HUES48 (cell line): ENCODE measurements at regions not wholly inside any gene's neighbourhood (a gene's known extent, or its start where the extent isn't known, plus 50 kb on each side); places are given as distances from the start of the nearest gene placed in this dataset.

Source experiments
- H3K27ac ChIP-seq: one replicate; pipeline ENCODE4 v1.7.0; 2013; ENCODE audit warnings: low read depth, low read length, inconsistent platforms
- H3K27me3 ChIP-seq: 2 replicates; pipeline ENCODE4 v1.6.1; 2013; ENCODE audit warnings: mild to moderate bottlenecking, low read length; ENCODE audit not compliant: control insufficient read depth, insufficient read depth
- H3K36me3 ChIP-seq: 2 replicates; pipeline ENCODE4 v1.6.1; 2013; ENCODE audit warnings: low read length; ENCODE audit not compliant: control insufficient read depth, insufficient read depth
- H3K4me1 ChIP-seq: 2 replicates; pipeline ENCODE4 v1.6.1; 2013; ENCODE audit warnings: mild to moderate bottlenecking, low read length; ENCODE audit not compliant: control insufficient read depth, insufficient read depth
- H3K4me3 ChIP-seq: 2 replicates; pipeline ENCODE4 v1.5.1; 2013; ENCODE audit warnings: mild to moderate bottlenecking, low read depth, low read length
- H3K9ac ChIP-seq: 2 replicates; pipeline ENCODE4 v1.6.1; 2013; ENCODE audit warnings: mild to moderate bottlenecking, low read depth, low read length, moderate library complexity
- H3K9me3 ChIP-seq: 2 replicates; pipeline ENCODE4 v1.6.1; 2013; ENCODE audit warnings: low read length; ENCODE audit not compliant: control insufficient read depth, insufficient read depth

GRCh38 chr1:217344712-217345111 is 286.2 kb downstream of the GPATCH2 start:
- Histone ChIP-seq H3K36me3 (no peaks in the 10 kb centered on the region), H3K9ac (no peak overlapping the region), H3K4me3 (no peak overlapping the region), H3K27me3 (no peaks in the 10 kb centered on the region), H3K27ac (no peak overlapping the region), H3K9me3 (no peaks in the 10 kb centered on the region), H3K4me1 (peaks cover 11% of the 10 kb centered on the region)

- no peak overlapping the region; the same call in 1 of the 2 replicates for H3K9ac ChIP-seq
- no peaks in the 10 kb centered on the region for H3K9me3 ChIP-seq
- H3K27ac ChIP-seq, result no peak overlapping the region
These were observed 287.0 kb downstream of the GPATCH2 start for GRCh38 chr1:217343907-217344306.

GRCh38 chr1:217342105-217342504 is 288.8 kb downstream of the GPATCH2 start:
- H3K9me3 ChIP-seq, result no peaks in the 10 kb centered on the region
- H3K4me3 ChIP-seq, result no peak overlapping the region
- no peak overlapping the region for H3K27ac ChIP-seq
- peaks cover 11% of the 10 kb centered on the region for H3K4me1 ChIP-seq
- no peak overlapping the region for H3K9ac ChIP-seq
- no peaks in the 10 kb centered on the region for H3K27me3 ChIP-seq
- no peaks in the 10 kb centered on the region for H3K36me3 ChIP-seq

More at GRCh38 chr1:217343907-217344306, 287.0 kb downstream of the GPATCH2 start:
- H3K27me3 ChIP-seq, result no peaks in the 10 kb centered on the region
- H3K4me3 ChIP-seq, result no peak overlapping the region
- H3K36me3 ChIP-seq, result no peaks in the 10 kb centered on the region
- peaks cover 11% of the 10 kb centered on the region for H3K4me1 ChIP-seq

GRCh38 chr1:217336724-217337123 is 294.2 kb downstream of the GPATCH2 start:
- H3K4me1 ChIP-seq, result no peaks in the 10 kb centered on the region
- H3K9me3 ChIP-seq, result no peaks in the 10 kb centered on the region
- no peaks in the 10 kb centered on the region for H3K27me3 ChIP-seq
- no peak overlapping the region for H3K9ac ChIP-seq
- H3K27ac ChIP-seq, result no peak overlapping the region
- no peak overlapping the region for H3K4me3 ChIP-seq
- no peaks in the 10 kb centered on the region for H3K36me3 ChIP-seq

GRCh38 chr1:217333939-217334338 is 297.0 kb downstream of the GPATCH2 start:
- no peak overlapping the region for H3K9ac ChIP-seq
- no peaks in the 10 kb centered on the region for H3K27me3 ChIP-seq
- H3K4me3 ChIP-seq, result no peak overlapping the region
- H3K36me3 ChIP-seq, result no peaks in the 10 kb centered on the region
- H3K27ac ChIP-seq, result no peak overlapping the region
- H3K4me1 ChIP-seq, result no peaks in the 10 kb centered on the region
- 0 out of 2 replicates have a peak, but pooled peaks cover 7% of the 10 kb centered on the region for H3K9me3 ChIP-seq

GRCh38 chr1:217332431-217333065 is 298.3 kb downstream of the GPATCH2 start:
- Histone ChIP-seq H3K4me1 (no peaks in the 10 kb centered on the region), H3K27me3 (no peaks in the 10 kb centered on the region), H3K27ac (no peak overlapping the region), H3K4me3 (no peak overlapping the region), H3K9ac (no peak overlapping the region), H3K36me3 (no peaks in the 10 kb centered on the region), H3K9me3 (0 out of 2 replicates have a peak, but pooled peaks cover 7% of the 10 kb centered on the region)

GRCh38 chr1:217331698-217332097 is 299.2 kb downstream of the GPATCH2 start:
- no peak overlapping the region for H3K4me3 ChIP-seq
- no peaks in the 10 kb centered on the region for H3K4me1 ChIP-seq
- no peaks in the 10 kb centered on the region for H3K27me3 ChIP-seq
- H3K36me3 ChIP-seq, result no peaks in the 10 kb centered on the region
- H3K9ac ChIP-seq, result no peak overlapping the region
- no peak overlapping the region for H3K27ac ChIP-seq
- H3K9me3 ChIP-seq, result 0 out of 2 replicates have a peak, but pooled peaks cover 7% of the 10 kb centered on the region

- Histone ChIP-seq H3K4me3 (no peak overlapping the region), H3K27me3 (no peaks in the 10 kb centered on the region), H3K9me3 (0 out of 2 replicates have a peak, but pooled peaks cover 7% of the 10 kb centered on the region), H3K4me1 (no peaks in the 10 kb centered on the region), H3K27ac (no peak overlapping the region), H3K36me3 (no peaks in the 10 kb centered on the region), H3K9ac (no peak overlapping the region)
These were observed 303.0 kb downstream of the GPATCH2 start for GRCh38 chr1:217327901-217328300.

- H3K9ac ChIP-seq, result no peak overlapping the region
- no peaks in the 10 kb centered on the region for H3K9me3 ChIP-seq
- no peaks in the 10 kb centered on the region for H3K36me3 ChIP-seq
- peaks cover 2% of the 10 kb centered on the region; the same call in 1 of the 2 replicates for H3K27me3 ChIP-seq
- no peak overlapping the region for H3K4me3 ChIP-seq
- no peak overlapping the region for H3K27ac ChIP-seq
- no peaks in the 10 kb centered on the region for H3K4me1 ChIP-seq
These were observed 308.1 kb downstream of the GPATCH2 start for GRCh38 chr1:217322834-217323233.

GRCh38 chr1:217315346-217315745 is 315.5 kb downstream of the GPATCH2 start:
- no peak overlapping the region for H3K27ac ChIP-seq
- no peak overlapping the region for H3K4me3 ChIP-seq
- no peaks in the 10 kb centered on the region for H3K9me3 ChIP-seq
- H3K36me3 ChIP-seq, result no peaks in the 10 kb centered on the region
- no peak overlapping the region for H3K9ac ChIP-seq
- peaks cover 2% of the 10 kb centered on the region; the same call in 1 of the 2 replicates for H3K27me3 ChIP-seq
- H3K4me1 ChIP-seq, result peaks cover under 1% of the 10 kb centered on the region; the same call in 1 of the 2 replicates

- Histone ChIP-seq H3K4me3 (no peak overlapping the region), H3K36me3 (no peaks in the 10 kb centered on the region), H3K9ac (no peak overlapping the region), H3K4me1 (peaks cover 3% of the 10 kb centered on the region; the same call in 1 of the 2 replicates), H3K9me3 (no peaks in the 10 kb centered on the region), H3K27me3 (no peaks in the 10 kb centered on the region), H3K27ac (no peak overlapping the region)
These were observed 317.8 kb downstream of the GPATCH2 start for GRCh38 chr1:217313096-217313495.
